ENCODE measurements at regions not wholly inside any gene's neighbourhood (a gene's known extent, or its start where the extent isn't known, plus 50 kb on each side); places are given as distances from the start of the nearest gene placed in this dataset. TPM values are rescaled to one million over a fixed set of nuclear protein-coding genes. Genes with fewer than 3 reads are reported as not detected.

DNA sequence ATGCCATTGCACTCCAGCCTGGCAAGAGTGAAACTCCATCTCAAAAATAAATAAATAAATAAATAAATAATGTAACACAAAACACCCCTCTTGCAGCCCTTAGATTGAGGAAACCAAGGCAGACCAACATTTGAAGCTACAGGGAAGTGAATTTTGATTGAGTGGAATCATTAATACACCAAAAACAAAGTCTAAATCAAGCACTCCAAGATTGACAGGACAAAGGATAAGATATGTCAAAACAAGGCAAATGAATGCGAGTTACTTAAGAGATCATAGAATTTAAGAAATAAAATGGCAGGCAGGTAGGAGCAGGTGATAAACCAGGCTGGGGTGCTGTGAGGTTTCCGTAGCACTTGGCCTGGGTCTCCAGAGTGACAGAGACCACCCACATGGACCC, 54.9 kb upstream of the RAB12 start:
- no peaks in the 10 kb centered on the region for H3K9me3 ChIP-seq (ENCODE audit: control insufficient read depth in 4 of 4, low read length in 3 of 4)
- no peak for TF ChIP-seq TAF1 (conservative IDR thresholded peaks at IDR 0.05)
- no peak for TF ChIP-seq SP1 (IDR thresholded peaks at IDR 0.05)
- TF ChIP-seq GABPA (IDR thresholded peaks at IDR 0.05 in 1 of 2, conservative IDR thresholded peaks at IDR 0.05 in 1 of 2), result no peak
- no peak for TF ChIP-seq EGR1 (IDR thresholded peaks at IDR 0.05; ENCODE audit: low read depth in 2 of 2)
- TF ChIP-seq, protein P1, sequence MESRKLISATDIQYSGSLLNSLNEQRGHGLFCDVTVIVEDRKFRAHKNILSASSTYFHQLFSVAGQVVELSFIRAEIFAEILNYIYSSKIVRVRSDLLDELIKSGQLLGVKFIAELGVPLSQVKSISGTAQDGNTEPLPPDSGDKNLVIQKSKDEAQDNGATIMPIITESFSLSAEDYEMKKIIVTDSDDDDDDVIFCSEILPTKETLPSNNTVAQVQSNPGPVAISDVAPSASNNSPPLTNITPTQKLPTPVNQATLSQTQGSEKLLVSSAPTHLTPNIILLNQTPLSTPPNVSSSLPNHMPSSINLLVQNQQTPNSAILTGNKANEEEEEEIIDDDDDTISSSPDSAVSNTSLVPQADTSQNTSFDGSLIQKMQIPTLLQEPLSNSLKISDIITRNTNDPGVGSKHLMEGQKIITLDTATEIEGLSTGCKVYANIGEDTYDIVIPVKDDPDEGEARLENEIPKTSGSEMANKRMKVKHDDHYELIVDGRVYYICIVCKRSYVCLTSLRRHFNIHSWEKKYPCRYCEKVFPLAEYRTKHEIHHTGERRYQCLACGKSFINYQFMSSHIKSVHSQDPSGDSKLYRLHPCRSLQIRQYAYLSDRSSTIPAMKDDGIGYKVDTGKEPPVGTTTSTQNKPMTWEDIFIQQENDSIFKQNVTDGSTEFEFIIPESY (IDR thresholded peaks at IDR 0.05), result no peak
- TF ChIP-seq RXRA (IDR thresholded peaks at IDR 0.05), result no peak
- no peak for TF ChIP-seq JUND (IDR thresholded peaks at IDR 0.05)
- TF ChIP-seq, protein P2, sequence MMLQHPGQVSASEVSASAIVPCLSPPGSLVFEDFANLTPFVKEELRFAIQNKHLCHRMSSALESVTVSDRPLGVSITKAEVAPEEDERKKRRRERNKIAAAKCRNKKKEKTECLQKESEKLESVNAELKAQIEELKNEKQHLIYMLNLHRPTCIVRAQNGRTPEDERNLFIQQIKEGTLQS (IDR thresholded peaks at IDR 0.05), result no peak
- no peak for TF ChIP-seq RAD21 (IDR thresholded peaks at IDR 0.05)
- no peak for TF ChIP-seq NR2F2 (IDR thresholded peaks at IDR 0.05)
- TF ChIP-seq HNF4A (conservative IDR thresholded peaks at IDR 0.05), result no peak
- no peak for TF ChIP-seq FOXA1 (IDR thresholded peaks at IDR 0.05)
- TF ChIP-seq, protein P3, sequence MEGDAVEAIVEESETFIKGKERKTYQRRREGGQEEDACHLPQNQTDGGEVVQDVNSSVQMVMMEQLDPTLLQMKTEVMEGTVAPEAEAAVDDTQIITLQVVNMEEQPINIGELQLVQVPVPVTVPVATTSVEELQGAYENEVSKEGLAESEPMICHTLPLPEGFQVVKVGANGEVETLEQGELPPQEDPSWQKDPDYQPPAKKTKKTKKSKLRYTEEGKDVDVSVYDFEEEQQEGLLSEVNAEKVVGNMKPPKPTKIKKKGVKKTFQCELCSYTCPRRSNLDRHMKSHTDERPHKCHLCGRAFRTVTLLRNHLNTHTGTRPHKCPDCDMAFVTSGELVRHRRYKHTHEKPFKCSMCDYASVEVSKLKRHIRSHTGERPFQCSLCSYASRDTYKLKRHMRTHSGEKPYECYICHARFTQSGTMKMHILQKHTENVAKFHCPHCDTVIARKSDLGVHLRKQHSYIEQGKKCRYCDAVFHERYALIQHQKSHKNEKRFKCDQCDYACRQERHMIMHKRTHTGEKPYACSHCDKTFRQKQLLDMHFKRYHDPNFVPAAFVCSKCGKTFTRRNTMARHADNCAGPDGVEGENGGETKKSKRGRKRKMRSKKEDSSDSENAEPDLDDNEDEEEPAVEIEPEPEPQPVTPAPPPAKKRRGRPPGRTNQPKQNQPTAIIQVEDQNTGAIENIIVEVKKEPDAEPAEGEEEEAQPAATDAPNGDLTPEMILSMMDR (IDR thresholded peaks at IDR 0.05; ENCODE audit: low read depth, low read length, missing input control), result no peak
- no peak for TF ChIP-seq YY1 (IDR thresholded peaks at IDR 0.05)
- no peak for TF ChIP-seq FOXA2 (IDR thresholded peaks at IDR 0.05)
- TF ChIP-seq, protein P4, sequence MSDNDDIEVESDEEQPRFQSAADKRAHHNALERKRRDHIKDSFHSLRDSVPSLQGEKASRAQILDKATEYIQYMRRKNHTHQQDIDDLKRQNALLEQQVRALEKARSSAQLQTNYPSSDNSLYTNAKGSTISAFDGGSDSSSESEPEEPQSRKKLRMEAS (IDR thresholded peaks at IDR 0.05), result no peak
- no peak for TF ChIP-seq HNF4G (IDR thresholded peaks at IDR 0.05)
- no peak for DNase-seq (ENCODE audit: low spot score)
- no peak overlapping the region for H3K27ac ChIP-seq (ENCODE audit: low read depth in 1 of 2, low read length in 2 of 2)
- no peak overlapping the region for H3K9ac ChIP-seq (ENCODE audit: low read depth in 1 of 2, low read length in 2 of 2)
- H3K4me3 ChIP-seq (ENCODE audit: low read depth in 1 of 3, low read length in 3 of 3), result no peak overlapping the region
- WGBS, result 92% methylated on average over 2 of the region's 2 CpGs
- no peaks in the 10 kb centered on the region for H3K4me1 ChIP-seq (ENCODE audit: control insufficient read depth in 4 of 4, insufficient read depth in 4 of 4, low read length in 3 of 4)
- no peaks in the 10 kb centered on the region for H3K36me3 ChIP-seq (ENCODE audit: control insufficient read depth in 4 of 4, insufficient read depth in 3 of 4, low read depth in 1 of 4, low read length in 3 of 4)
- H3K27me3 ChIP-seq (ENCODE audit: control insufficient read depth in 4 of 4, insufficient read depth in 4 of 4, low read length in 3 of 4), result no peaks in the 10 kb centered on the region

DNA sequence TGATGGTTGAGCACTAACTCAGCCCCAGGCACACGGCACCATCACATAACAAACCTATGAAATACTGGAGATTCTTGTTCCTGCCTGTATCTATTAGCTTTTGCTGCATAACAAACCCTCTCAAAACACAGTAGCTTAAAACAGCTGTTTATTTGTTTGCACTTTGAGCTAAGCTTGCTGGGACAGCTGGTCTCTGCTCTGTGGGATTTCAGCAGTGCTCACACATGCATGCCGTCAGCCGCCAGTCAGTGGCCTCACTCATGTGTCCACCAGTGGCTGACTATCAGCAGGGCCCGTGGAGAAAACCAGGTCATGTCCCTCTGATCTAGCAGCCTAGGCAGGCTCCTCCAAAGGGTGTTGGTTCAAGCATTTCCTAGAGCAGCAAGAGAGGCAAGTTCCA, 52.8 kb upstream of the RAB12 start:
- Histone ChIP-seq H3K9me3 (ENCODE audit: control insufficient read depth in 4 of 4, low read length in 3 of 4) (no peaks in the 10 kb centered on the region), H3K4me1 (ENCODE audit: control insufficient read depth in 4 of 4, insufficient read depth in 4 of 4, low read length in 3 of 4) (no peaks in the 10 kb centered on the region), H3K27me3 (ENCODE audit: control insufficient read depth in 4 of 4, insufficient read depth in 4 of 4, low read length in 3 of 4) (no peaks in the 10 kb centered on the region), H3K4me3 (ENCODE audit: low read depth in 1 of 3, low read length in 3 of 3) (no peak overlapping the region), H3K9ac (ENCODE audit: low read depth in 1 of 2, low read length in 2 of 2) (no peak overlapping the region), H3K27ac (ENCODE audit: low read depth in 1 of 2, low read length in 2 of 2) (no peak overlapping the region), H3K36me3 (ENCODE audit: control insufficient read depth in 4 of 4, insufficient read depth in 3 of 4, low read depth in 1 of 4, low read length in 3 of 4) (no peaks in the 10 kb centered on the region)
- 85% methylated on average over 4 of the region's 4 CpGs for WGBS
- no peak for DNase-seq (ENCODE audit: low spot score)
- TF ChIP-seq NR2F2 (IDR thresholded peaks at IDR 0.05) (no peak), FOXA1 (IDR thresholded peaks at IDR 0.05) (no peak), GABPA (IDR thresholded peaks at IDR 0.05 in 1 of 2, conservative IDR thresholded peaks at IDR 0.05 in 1 of 2) (no peak), JUND (IDR thresholded peaks at IDR 0.05) (no peak), YY1 (IDR thresholded peaks at IDR 0.05) (no peak)
- TF ChIP-seq, protein P1 (IDR thresholded peaks at IDR 0.05), result no peak
- TF ChIP-seq, protein P2 (IDR thresholded peaks at IDR 0.05), result no peak

Small RNA genes lying in the stretch of these regions (small RNA-seq; reads per million reads assigned to genes)
- gene RN7SL50P, result not detected

All from liver (tissue), 9 donors.